NOMO-1 treated with dmso at 0.1 percent for 144 hours (cell line): ENCODE measurements at regions not wholly inside any gene's neighbourhood (a gene's known extent, or its start where the extent isn't known, plus 50 kb on each side); places are given as distances from the start of the nearest gene placed in this dataset.
"Not testable (repeated sequence)": the region's sequence is repeated elsewhere in the genome, so short reads cannot be mapped to it uniquely, and the experiment has no call there.

Source experiments
- DNase-seq: peaks from one replicate; lab custom pipeline; 2025; ENCODE audit not compliant: unreplicated experiment; lab: John Stamatoyannopoulos, UW

DNA sequence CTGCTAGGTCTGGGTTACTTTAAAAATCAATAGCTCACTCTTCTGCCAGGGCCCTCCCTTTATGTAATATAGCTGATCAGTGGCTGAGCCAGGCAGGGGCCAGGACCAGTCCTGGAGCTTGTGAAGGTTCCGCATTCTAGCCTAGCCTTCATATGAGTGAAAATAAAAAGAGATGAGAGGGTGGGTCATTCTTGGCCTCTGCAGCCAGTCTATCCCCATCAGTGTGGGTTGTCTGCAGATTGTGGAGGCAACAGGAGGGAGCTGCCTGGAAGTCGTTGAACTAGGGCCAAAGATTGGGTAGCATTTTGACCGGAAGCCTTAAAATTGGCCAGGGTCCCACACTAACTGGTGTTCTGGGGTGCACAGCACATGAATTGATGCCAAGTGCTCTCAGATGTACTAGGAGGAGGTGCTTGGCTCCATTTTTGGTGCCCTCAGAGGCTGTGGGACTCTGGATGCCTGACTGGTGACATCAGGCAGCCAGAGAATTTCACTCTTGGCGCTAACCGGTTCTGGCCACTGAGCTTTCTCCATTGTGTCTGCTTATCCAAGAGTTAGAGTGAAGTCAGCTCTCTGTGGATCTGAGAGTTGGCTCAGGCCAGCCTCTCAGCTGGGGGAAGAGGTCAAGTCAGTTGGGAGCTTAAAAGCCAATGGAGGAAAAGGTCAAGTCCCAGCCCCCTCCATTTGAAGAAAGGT lies 66.5 kb upstream of the IKBKE start:
- not testable (repeated sequence) for DNase-seq

DNA sequence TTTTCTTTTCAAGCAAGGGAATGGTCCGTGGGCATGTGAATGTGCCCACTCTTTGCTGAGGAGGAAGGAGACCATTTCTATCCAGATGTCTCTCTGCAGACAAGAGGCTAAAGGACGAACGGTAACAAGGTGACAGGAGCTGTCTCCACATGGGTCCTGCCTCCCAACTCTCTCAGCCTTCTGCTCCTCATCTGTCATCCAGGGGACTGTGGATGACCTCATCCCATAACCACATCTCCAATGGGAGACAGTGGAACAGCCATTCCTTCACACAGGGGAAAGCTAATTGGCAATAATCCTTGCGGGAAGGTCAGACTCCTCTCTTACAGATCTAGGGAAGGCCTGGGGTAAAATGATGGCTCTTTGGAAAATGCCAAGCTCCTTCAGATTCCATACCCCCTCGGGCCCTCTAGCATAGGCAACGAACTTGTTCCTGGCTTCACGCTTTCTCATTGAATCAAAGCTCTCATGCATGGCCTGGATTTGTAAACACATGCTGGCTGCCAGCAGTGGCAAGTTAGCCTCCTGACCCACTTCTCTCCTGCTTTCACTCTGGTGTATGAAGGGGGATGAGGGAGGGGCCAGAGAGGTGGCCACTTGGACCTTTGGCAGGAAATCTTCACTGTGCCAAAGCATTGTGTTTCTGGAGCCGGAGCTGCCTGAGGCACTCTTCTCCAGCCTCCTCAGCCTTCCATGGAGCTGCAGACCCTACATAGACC lies 65.8 kb upstream of the IKBKE start:
- DNase-seq = not testable (repeated sequence)

DNA sequence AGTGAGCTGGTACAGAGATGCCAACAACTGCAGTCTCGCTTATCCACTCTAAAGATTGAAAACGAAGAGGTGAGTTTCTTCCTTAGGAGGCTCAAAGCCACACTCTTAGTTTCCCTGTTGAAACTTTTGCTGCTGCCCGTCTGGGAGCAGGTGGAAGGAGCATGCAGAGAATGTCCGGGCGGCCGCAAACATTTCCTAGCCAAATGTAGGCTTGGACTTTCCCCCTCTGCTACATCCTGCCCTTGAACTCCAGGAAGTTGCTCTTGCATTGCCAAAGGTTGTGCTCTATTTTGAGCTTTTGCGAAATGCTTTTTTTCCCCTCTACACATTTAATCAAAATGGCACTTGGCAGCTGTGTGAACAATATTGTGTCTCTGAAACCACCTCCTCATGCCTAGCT lies 65.0 kb upstream of the IKBKE start:
- DNase-seq = not testable (repeated sequence)

DNA sequence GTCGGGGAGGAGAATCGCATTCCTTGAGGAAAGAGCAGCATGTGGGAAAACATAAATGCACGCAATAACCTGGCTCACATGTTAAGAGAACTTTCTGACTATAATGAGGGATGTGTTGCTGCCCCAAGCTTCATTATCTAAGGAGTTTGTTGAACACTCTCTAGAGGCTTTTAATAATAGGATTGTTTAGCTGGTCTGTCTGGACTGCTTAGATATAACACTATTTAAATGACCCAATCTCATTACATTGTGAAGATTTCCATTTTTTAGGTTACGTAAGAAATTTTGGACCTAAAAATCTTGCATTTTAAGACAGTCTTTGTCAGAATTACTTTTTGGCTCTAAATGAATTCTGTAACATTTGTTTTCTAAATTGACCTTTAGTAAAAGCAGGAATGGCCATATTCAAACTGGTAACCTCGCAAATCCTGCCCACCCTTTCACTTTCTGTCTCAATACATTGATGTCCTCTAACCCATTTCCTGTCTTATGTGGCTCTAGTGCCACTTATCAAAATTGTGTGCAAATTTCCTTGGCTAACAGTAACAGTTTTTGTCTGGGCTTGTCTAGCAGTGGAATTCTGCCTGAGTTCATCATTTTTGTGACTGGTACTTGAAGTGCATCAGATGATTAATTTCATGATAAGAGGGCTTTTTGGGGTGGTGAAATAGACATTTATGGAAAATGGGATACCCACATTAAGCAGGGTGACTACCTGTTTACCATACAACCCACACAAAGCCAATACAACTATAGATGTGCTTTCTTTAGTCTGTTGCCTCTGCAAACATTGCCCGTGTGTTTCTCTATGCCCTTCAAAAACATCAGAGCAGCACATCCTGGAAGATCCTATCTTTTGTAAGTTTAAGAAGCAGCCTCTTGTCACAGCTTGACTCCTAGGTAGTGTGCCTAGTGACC lies 61.6 kb upstream of the IKBKE start:
- DNase-seq = not testable (repeated sequence)

DNA sequence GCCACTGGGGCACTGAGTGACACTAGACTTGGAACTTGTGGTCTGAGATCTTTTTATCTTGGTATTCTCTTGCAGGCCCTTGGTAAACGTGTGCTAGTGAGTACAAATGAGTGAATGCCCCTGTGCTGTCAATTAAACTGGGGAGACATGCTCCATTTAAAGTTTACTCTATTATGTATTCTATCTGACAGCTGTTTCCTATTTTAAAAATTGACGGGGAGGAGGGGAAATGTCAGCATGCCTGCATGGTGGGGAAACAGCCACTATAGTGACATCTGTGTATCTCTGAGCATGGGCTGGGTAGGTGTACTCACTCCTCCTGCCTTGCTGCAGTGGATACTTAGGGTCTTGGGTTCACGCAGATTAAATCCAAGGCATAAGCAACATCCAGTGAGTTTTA lies 59.0 kb upstream of the IKBKE start:
- no peak for DNase-seq

DNA sequence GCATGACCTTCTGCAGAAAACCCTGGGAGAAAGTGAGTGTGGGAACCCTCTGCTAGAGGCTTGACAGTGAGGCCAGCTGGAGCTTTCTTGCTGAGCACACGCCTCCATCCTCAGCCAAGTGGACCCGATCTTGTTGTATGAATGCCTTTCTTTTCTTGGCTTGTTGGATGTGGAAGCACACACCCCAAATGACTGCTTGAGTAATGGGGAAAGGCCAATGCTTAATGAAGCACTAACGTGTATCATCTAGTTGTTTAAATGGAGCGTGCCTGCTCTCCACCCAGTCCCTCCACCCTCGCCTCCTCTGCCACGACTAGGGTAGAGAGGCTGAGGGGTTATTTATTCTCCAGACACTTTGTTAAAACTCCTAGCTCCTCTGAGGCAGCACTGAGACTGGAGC lies 54.3 kb upstream of the IKBKE start:
- DNase-seq = no peak

DNA sequence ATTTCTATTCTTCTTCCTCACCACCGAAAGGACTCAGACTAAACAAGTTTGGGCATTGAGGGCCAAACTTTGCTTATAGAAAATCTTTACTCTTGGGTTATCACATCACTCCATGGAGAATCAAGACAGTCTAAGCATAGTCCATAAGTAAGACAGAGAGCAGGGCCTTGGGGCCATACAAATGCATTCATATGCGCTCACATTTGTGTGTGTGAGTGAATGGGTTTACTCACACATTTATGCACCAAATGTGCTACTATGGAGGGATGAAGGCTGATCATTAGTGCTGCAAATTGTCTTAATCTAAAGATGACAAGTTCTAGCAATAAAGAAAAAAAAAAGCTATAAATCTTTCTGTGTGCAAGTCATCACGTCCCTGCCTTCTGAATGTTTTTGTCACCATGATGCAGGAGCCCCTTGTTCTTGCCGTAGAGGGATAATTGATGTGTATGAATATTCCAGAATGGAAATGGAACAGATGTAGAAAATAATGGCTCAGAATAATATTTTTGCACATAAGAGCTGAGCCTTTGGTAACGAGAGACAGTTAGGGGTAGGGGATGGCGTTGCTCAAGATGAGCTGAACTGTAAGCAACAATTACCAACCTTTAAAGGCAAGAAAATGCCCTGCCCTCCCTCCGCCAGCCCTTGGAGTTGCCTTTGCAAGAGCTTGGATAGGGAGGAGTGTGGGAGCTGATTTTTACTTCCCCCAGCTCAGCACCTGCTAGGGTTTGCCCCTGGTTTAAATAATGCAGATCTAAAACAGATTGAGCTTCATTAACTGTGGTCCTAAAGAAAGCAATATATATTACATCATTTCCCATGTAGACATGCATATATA lies 52.3 kb upstream of the IKBKE start:
- no peak for DNase-seq

DNA sequence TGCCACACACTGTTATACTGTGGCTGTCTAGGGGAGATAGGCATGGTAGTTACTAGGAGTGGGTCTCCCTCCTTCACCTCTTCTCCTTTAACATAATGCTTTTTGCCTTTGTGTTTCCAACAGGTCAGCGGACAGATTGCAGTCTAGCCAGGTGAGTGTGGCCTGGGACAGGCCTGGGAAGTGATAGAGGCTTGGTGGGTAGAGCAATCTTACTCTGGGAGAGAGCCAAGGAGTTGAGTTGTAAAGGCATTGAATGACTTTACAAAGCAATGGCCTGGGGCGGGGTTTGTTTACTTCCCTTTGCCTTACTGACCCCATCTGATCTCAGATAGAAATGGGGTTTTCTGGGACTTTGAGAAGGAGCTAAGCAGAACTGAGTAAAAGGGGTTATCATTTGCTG lies 51.0 kb upstream of the IKBKE start:
- no peak for DNase-seq

DNA sequence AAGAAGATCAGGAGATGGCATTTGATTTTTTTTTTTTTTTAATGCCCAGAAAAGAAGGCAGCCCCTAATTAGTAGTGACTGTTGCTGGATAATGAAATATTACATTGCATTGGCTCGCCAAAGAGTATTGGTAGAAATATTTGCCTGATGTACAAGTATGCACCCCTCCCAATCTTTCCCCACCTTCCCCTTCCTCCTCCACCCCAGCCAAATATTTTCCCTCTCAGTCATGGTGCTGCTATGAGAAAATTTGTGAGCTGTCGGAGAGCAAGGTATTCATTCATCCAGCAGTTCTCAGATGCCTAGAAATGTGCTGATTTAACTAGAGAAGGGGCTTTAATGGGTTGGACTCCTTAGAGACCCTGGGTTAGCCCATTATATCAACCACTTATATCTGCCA lies 50.5 kb upstream of the IKBKE start:
- no peak for DNase-seq

DNA sequence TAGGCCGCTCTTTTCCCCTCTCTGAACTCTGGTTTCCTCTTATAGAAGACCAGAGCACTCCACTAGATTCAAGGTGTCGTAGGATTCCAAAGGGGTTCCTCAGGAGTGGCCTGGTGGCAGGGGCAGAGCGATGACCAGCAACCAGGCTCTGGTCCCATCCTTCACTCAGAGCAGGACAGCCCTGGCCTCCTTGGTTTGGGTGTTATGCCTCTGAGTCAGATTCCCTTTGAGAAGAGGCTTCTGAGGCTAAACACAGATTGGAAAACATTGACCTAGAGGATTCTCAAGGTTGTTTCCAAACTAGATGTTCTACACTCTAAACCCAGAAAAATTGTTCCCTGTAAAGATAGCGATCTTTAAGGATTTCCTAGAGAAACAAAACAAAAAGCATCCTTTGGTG lies 49.8 kb upstream of the IKBKE start:
- DNase-seq = no peak
